ENCODE measurements at regions not wholly inside any gene's neighbourhood (a gene's known extent, or its start where the extent isn't known, plus 50 kb on each side); places are given as distances from the start of the nearest gene placed in this dataset.

- no peaks in the 10 kb centered on the region for H3K4me1 Mint-ChIP-seq (ENCODE audit: low read depth)
- intact Hi-C loops (cut with micrococcal nuclease) = no loop called here
- H3K27me3 Mint-ChIP-seq (ENCODE audit: low read depth) = peaks cover under 1% of the 10 kb centered on the region
- H3K36me3 Mint-ChIP-seq (ENCODE audit: low read depth) = no peaks in the 10 kb centered on the region
- H3K27ac Mint-ChIP-seq = no peak overlapping the region
- DNase-seq (ENCODE audit: low spot score) = no peak
- H3K9me3 Mint-ChIP-seq = no peaks in the 10 kb centered on the region
- no peak overlapping the region for H3K4me3 Mint-ChIP-seq (ENCODE audit: low read depth)
Measured at GRCh38 chr18:11521853-11522252, 87.5 kb upstream of the SLC35G4 start.

GRCh38 chr18:11520536-11520935 lies 88.9 kb upstream of the SLC35G4 start:
- no peak for DNase-seq (ENCODE audit: low spot score)
- Mint-ChIP-seq H3K4me3 (ENCODE audit: low read depth) (no peak overlapping the region), H3K27me3 (ENCODE audit: low read depth) (peaks cover 3% of the 10 kb centered on the region), H3K36me3 (ENCODE audit: low read depth) (no peaks in the 10 kb centered on the region), H3K4me1 (ENCODE audit: low read depth) (no peaks in the 10 kb centered on the region), H3K27ac (no peak overlapping the region), H3K9me3 (no peaks in the 10 kb centered on the region)
- intact Hi-C loops (cut with micrococcal nuclease) = no loop called here

GRCh38 chr18:11518788-11519685 lies 90.4 kb upstream of the SLC35G4 start:
- H3K36me3 Mint-ChIP-seq (ENCODE audit: low read depth) = no peaks in the 10 kb centered on the region
- H3K27me3 Mint-ChIP-seq (ENCODE audit: low read depth) = peaks cover 3% of the 10 kb centered on the region
- no peak overlapping the region for H3K4me3 Mint-ChIP-seq (ENCODE audit: low read depth)
- H3K4me1 Mint-ChIP-seq (ENCODE audit: low read depth) = no peaks in the 10 kb centered on the region
- peak; percentile 28 for DNase-seq (ENCODE audit: low spot score)
- no peak overlapping the region for H3K27ac Mint-ChIP-seq
- H3K9me3 Mint-ChIP-seq = no peaks in the 10 kb centered on the region
- intact Hi-C loops (cut with micrococcal nuclease) = no loop called here

- Mint-ChIP-seq H3K27me3 (ENCODE audit: low read depth) (peaks cover 3% of the 10 kb centered on the region), H3K4me3 (ENCODE audit: low read depth) (no peak overlapping the region), H3K36me3 (ENCODE audit: low read depth) (no peaks in the 10 kb centered on the region), H3K9me3 (no peaks in the 10 kb centered on the region), H3K27ac (no peak overlapping the region), H3K4me1 (ENCODE audit: low read depth) (no peaks in the 10 kb centered on the region)
- intact Hi-C loops (cut with micrococcal nuclease) = no loop called here
- DNase-seq (ENCODE audit: low spot score) = no peak
Measured at GRCh38 chr18:11517704-11518103, 91.7 kb upstream of the SLC35G4 start.

- H3K27me3 Mint-ChIP-seq (ENCODE audit: low read depth) = peaks cover 3% of the 10 kb centered on the region
- H3K4me3 Mint-ChIP-seq (ENCODE audit: low read depth) = no peak overlapping the region
- DNase-seq (ENCODE audit: low spot score) = no peak
- intact Hi-C loops (cut with micrococcal nuclease) = no loop called here
- H3K27ac Mint-ChIP-seq = no peak overlapping the region
- H3K4me1 Mint-ChIP-seq (ENCODE audit: low read depth) = peaks cover 2% of the 10 kb centered on the region
- no peaks in the 10 kb centered on the region for H3K9me3 Mint-ChIP-seq
- H3K36me3 Mint-ChIP-seq (ENCODE audit: low read depth) = no peaks in the 10 kb centered on the region
Measured at GRCh38 chr18:11516751-11517503, 92.5 kb upstream of the SLC35G4 start.

- no peak for DNase-seq (ENCODE audit: low spot score)
- H3K27ac Mint-ChIP-seq = no peak overlapping the region
- intact Hi-C loops (cut with micrococcal nuclease) = no loop called here
- no peaks in the 10 kb centered on the region for H3K36me3 Mint-ChIP-seq (ENCODE audit: low read depth)
- no peaks in the 10 kb centered on the region for H3K9me3 Mint-ChIP-seq
- H3K4me1 Mint-ChIP-seq (ENCODE audit: low read depth) = peaks cover 6% of the 10 kb centered on the region
- H3K27me3 Mint-ChIP-seq (ENCODE audit: low read depth) = peaks cover 3% of the 10 kb centered on the region
- no peak overlapping the region for H3K4me3 Mint-ChIP-seq (ENCODE audit: low read depth)
Measured at GRCh38 chr18:11514267-11514666, 95.1 kb upstream of the SLC35G4 start.

GRCh38 chr18:11512096-11513025 lies 97.0 kb upstream of the SLC35G4 start:
- intact Hi-C loops (cut with micrococcal nuclease) = no loop called here
- Mint-ChIP-seq H3K36me3 (ENCODE audit: low read depth) (no peaks in the 10 kb centered on the region), H3K27ac (no peak overlapping the region), H3K27me3 (ENCODE audit: low read depth) (peaks cover 4% of the 10 kb centered on the region), H3K4me3 (ENCODE audit: low read depth) (no peak overlapping the region), H3K9me3 (no peaks in the 10 kb centered on the region), H3K4me1 (ENCODE audit: low read depth) (peaks cover 6% of the 10 kb centered on the region)
- no peak for DNase-seq (ENCODE audit: low spot score)

GRCh38 chr18:11511434-11512095 lies 97.8 kb upstream of the SLC35G4 start:
- Mint-ChIP-seq H3K9me3 (no peaks in the 10 kb centered on the region), H3K4me3 (ENCODE audit: low read depth) (no peak overlapping the region), H3K4me1 (ENCODE audit: low read depth) (peaks cover 6% of the 10 kb centered on the region), H3K36me3 (ENCODE audit: low read depth) (no peaks in the 10 kb centered on the region), H3K27me3 (ENCODE audit: low read depth) (peaks cover 5% of the 10 kb centered on the region), H3K27ac (no peak overlapping the region)
- intact Hi-C loops (cut with micrococcal nuclease) = no loop called here
- DNase-seq (ENCODE audit: low spot score) = no peak

GRCh38 chr18:11506856-11507255 lies 102.5 kb upstream of the SLC35G4 start:
- Mint-ChIP-seq H3K9me3 (no peaks in the 10 kb centered on the region), H3K36me3 (ENCODE audit: low read depth) (no peaks in the 10 kb centered on the region), H3K4me1 (ENCODE audit: low read depth) (peaks cover 4% of the 10 kb centered on the region), H3K27me3 (ENCODE audit: low read depth) (peaks cover 5% of the 10 kb centered on the region), H3K27ac (no peak overlapping the region), H3K4me3 (ENCODE audit: low read depth) (no peak overlapping the region)
- DNase-seq (ENCODE audit: low spot score) = no peak
- intact Hi-C loops (cut with micrococcal nuclease) = no loop called here

GRCh38 chr18:11505993-11506392 lies 103.4 kb upstream of the SLC35G4 start:
- H3K36me3 Mint-ChIP-seq (ENCODE audit: low read depth) = no peaks in the 10 kb centered on the region
- H3K4me3 Mint-ChIP-seq (ENCODE audit: low read depth) = no peak overlapping the region
- intact Hi-C loops (cut with micrococcal nuclease) = no loop called here
- no peak for DNase-seq (ENCODE audit: low spot score)
- no peaks in the 10 kb centered on the region for H3K9me3 Mint-ChIP-seq
- no peak overlapping the region for H3K27ac Mint-ChIP-seq
- no peaks in the 10 kb centered on the region for H3K4me1 Mint-ChIP-seq (ENCODE audit: low read depth)
- peaks cover 5% of the 10 kb centered on the region for H3K27me3 Mint-ChIP-seq (ENCODE audit: low read depth)

- peaks cover 5% of the 10 kb centered on the region for H3K27me3 Mint-ChIP-seq (ENCODE audit: low read depth)
- no peaks in the 10 kb centered on the region for H3K4me1 Mint-ChIP-seq (ENCODE audit: low read depth)
- H3K36me3 Mint-ChIP-seq (ENCODE audit: low read depth) = no peaks in the 10 kb centered on the region
- no peaks in the 10 kb centered on the region for H3K9me3 Mint-ChIP-seq
- H3K4me3 Mint-ChIP-seq (ENCODE audit: low read depth) = no peak overlapping the region
- intact Hi-C loops (cut with micrococcal nuclease) = no loop called here
- H3K27ac Mint-ChIP-seq = no peak overlapping the region
- DNase-seq (ENCODE audit: low spot score) = no peak
Measured at GRCh38 chr18:11504962-11505361, 104.4 kb upstream of the SLC35G4 start.

GRCh38 chr18:11502368-11502767 lies 107.0 kb upstream of the SLC35G4 start:
- Mint-ChIP-seq H3K4me1 (ENCODE audit: low read depth) (no peaks in the 10 kb centered on the region), H3K9me3 (no peaks in the 10 kb centered on the region), H3K4me3 (ENCODE audit: low read depth) (no peak overlapping the region), H3K36me3 (ENCODE audit: low read depth) (no peaks in the 10 kb centered on the region), H3K27ac (no peak overlapping the region), H3K27me3 (ENCODE audit: low read depth) (peaks cover 3% of the 10 kb centered on the region)
- intact Hi-C loops (cut with micrococcal nuclease) = no loop called here
- DNase-seq (ENCODE audit: low spot score) = no peak

Data from activated T-helper 2 cell treated with anti-CD3 and anti-CD28 coated beads, Interferon-gamma antibody, Interleukin-2, Interleukin-4, amounts not matched to agents 10 μg/mL and 5 μg/mL and 100 μg/mL, durations not matched to agents 14 hours and 24 hours and 36 hours (primary cell).